NCI-H510A treated with DMSO at 0.1 percent for 48 hours (cell line): ENCODE measurements at regions not wholly inside any gene's neighbourhood (a gene's known extent, or its start where the extent isn't known, plus 50 kb on each side); places are given as distances from the start of the nearest gene placed in this dataset.

Experiments
- DNase-seq: peaks from one replicate; lab custom pipeline; 2025; lab: John Stamatoyannopoulos, UW

DNA sequence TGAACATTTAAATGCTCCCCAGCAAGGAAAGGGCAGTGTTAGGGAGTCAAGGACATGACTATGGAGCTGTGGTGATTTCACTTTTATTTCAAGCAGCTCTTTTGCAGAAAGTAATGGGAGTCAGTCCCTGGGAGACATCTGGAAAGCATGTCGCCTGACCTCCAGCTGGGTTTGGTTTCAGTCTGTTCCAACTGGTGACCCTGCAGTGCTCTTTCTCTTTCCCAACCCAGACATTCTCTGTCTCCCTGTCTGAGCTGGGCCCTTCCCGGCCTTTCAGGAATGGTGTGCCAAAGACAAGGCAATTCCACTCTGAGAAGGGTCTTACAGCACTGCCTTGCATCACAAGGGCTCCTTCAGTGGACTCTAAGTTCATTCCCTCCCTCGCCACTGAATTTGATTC is 323.2 kb downstream of the OSR1 start:
- DNase-seq, result no peak

DNA sequence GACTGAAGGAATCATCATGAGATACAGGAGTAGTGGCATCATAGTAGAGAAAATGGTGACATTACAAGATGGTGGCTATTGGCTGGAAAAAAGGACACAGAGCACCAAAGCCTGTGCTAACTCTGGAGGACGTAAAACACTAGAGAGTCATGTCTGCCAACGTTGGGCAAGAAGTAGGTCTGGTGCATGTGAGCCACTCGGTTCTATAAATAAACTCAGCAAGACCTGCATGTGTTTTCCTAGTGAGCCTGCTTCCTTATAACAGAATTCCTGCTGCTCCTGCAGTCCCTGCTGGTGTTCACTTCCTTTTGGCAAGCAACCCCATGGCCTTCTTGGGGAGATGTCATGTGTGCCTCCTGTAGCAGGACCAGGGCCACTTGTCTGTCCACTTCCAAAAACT is 325.2 kb downstream of the OSR1 start:
- DNase-seq, result no peak

DNA sequence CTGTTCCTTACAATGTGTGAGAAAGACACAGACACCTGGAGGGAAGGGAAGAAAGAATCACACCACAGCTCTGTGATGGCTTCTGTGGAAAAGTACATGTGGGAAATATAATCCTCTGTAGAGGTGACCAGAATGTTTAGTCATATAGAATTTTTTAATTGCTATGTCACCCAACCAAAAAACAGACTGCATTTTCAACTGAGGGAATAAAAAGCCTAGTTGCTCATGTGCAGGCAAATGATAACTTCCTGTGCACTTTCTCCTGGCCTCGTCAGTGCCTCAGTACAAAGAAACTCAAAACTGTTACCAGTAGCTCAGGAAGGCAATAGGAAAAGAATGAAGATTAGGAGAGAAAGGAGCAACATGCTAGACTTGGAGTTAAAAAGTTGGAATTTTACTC is 326.8 kb downstream of the OSR1 start:
- DNase-seq, result no peak

DNA sequence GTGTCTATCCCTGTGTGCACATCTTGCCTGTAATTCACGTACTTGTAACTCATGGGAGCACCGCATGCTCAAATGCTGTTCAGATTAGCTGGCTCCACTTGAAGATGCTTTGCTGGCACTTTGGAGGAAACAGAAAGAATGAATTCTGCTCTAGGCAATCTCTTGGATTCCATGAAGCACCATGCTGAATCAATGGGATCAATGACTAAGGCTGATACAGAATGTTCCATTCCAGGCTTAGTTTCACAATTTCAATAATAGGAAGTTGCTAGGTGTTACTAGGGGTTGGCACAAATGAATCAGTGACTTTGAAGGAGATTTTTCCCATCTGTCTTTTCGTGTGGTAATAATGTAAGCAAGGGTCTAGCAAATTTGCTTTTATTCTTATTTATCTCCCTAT is 328.8 kb downstream of the OSR1 start:
- DNase-seq, result no peak

DNA sequence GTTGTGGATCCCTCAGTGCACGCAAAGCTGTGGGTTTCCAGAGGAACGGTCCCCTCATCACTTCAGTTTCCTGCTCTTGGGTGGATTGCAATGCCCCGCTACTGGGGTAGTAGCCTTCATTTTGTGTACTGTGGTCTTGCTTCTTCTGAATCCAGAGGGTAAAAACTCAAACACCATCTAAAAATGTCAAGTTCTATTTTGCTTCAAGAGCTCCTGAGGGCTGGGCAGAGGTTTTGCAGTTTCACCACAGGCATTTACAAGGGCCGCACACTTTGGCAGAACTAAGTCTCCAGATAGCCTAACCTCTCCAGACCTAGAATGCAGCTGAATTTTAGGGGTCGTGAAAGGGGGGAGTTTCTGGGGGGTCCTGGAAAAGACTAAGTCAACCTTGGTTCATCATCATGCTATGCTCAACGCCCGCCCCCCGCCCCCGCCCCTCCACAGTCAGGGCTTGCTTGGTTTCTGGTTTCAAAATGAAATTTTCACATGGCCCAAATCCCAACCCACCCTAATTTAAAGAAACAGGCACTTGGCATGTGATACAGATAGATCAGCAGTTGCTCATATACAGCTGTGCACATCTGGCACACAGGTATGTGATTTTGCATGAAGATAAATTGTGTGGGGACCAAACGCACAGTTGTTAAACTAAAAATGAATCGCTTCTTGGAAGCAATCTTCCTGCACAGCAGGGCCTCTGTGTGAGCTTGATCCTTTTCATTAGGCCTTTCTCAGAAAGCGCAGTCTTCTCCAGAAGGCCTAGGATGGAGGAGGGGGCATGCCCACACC is 329.6 kb downstream of the OSR1 start:
- no peak for DNase-seq

DNA sequence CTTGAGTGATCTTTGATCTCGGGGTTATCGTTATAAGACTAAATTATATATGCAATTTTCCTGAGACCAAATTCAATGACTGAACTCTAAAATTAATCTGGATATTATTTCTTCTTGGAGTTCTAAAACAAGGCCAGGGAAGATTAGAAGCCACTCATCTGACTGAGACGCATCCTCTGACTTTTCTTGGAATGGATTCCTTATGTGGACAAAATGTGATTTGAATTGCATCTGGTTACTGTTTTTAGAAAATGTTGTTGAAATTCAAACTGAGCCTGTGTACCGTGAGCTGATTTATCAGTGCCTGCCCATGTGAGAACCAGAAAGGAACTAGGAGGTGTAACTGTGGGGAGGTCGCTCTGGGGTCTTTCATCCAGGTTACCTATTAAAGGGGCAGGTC is 330.8 kb downstream of the OSR1 start:
- no peak for DNase-seq

DNA sequence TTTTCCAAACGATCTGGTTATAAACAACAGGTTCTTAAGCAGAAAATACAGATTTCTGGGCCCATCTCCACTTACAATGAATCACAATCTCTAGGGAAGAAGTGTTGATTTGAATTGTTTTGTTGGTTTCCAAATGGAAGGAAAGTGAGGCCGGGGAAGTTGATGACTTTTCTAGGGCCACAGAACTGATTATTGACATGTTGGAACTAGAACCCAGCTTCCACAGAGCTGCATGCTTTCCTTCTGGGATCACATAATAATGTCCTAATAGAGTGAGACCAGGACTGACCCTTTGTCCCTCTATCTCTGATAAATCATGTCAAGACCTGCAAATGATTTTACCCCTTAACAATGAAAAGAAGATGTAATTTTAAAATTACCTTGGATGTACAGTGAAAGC is 332.2 kb downstream of the OSR1 start:
- no peak for DNase-seq

DNA sequence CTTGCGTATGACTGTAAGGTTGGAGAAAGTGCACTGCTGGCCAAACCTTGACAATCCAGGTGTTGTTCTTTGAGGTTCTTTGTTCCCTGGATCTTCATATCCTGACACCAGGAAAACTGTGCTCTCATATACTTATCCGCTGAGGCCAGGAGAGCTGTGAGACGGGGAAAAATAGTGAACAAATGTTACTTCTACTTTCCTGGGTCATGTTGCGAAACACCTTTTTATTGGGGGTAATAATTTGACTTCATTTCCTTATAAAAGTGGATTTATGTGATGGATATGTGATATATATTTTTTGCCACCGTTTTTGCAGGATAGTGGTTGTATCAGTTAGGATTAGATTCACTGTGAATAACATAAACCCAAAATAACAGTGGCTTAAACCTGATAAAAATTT is 336.1 kb downstream of the OSR1 start:
- DNase-seq, result no peak

DNA sequence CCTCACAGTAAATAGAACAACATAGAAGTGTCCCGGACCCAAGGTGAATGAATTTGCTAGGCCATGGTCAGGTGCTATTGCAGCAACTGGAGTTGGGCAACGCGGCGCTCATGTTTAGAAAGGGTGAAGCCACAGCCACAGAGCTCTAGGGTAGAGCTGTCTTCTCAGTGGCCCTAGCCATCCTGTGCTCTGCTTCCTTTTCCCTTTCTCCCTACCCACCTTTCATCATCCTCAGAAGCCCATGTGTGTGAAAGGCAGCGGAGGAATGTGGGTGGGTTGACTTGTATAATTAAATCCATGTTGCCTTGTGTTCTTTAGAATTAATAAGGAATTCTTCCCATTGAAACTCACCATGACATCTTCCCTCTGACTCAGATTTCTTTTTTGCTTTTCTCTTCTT is 336.7 kb downstream of the OSR1 start:
- no peak for DNase-seq

DNA sequence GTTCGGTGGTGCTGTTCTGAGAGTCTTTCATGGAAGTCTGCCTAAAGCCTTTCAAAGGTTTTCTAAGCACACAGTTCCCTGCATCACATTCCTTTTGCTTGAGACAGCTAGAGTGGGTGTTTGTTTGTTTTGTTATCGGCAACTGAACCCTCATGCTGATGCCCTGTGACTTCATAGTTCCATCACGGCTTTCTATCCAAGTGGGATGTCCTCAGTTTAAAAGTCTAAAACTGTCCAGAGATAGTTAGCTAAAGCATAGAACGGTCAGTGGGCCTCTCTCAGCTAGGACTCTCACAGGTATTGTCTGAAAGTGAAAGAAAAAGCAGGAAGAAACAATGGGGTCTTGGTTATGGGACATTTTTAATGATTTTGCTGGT is 337.3 kb downstream of the OSR1 start:
- no peak for DNase-seq

DNA sequence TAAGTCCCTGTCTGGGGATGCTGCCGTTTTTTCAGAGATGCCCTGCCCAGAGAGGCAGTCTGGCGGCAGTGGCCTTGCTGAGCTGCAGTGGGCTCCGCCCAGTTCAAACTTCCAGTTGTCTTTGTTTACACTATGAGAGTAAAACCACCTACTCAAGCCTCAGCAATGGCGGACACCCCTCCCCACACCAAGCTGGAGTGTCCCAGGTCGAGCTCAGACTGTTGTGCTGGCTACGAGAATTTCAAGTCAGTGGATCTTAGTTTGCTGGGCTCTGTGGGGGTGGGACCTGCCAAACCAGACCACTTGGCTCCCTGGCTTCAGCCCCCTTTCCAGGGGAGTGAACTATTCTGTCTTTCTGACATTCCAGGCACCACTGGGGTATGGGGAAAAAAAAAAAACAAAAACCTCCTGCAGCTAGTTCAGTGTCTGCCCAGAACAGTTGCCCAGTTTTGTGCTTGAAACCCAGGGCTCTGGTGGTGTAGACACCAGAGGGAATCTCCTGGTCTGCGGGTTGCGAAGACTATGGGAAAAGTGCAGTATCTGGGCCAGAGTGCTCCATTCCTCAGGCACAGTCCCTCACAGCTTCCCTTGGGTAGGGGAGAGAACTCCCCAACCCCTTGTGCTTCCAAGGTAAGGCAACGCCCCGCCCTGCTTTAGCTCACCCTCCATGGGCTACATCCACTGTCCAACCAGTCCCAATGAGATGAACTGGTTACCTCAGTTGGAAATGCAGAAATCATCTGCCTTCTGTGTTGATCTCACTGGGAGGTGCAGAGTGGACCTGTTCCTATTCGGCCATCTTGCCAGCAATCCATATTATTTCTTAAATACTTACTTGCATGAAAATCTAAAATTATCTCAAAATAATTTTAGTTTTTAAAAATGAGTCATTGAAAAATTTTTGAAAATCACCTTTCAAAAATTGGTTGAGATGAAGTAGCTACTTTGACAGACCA is 338.0 kb downstream of the OSR1 start:
- no peak for DNase-seq

DNA sequence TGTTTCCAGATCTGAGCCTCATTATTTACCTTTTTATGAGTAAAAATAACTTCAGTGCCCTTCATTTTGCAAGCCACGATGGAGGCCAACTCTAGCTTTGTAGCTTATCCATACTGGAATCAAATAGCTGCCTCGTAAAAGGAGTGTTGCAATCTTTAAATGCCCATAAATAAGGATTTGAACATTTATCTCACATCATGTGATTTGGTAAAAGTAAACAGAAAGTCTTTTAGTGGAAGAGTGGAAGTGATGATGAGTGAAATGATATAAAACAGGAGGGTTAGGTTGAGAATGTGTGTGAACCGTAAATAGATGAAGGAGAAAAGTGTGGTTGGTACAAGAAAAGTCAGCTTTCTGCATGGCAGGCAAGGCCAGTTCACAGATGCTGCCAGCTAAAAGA is 348.9 kb downstream of the OSR1 start:
- DNase-seq, result no peak

DNA sequence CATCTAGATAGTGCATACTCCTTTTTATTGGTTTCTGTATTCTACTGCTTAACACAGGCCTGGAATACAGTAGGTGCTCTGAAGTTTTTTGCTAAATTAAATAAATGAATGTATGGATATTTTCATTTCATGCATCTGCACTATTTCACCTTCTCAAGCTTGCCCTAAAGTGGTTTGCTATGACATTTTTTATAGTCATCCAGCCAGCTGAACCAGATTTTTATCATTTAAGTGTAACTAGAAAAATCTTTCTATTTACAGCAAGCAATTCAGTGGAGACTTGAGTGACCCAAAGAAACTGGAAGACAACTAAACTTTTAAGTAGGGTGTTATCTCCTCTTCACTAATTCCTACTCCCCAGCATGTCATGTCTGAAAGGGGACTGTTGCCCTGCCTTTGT is 354.9 kb downstream of the OSR1 start:
- no peak for DNase-seq

DNA sequence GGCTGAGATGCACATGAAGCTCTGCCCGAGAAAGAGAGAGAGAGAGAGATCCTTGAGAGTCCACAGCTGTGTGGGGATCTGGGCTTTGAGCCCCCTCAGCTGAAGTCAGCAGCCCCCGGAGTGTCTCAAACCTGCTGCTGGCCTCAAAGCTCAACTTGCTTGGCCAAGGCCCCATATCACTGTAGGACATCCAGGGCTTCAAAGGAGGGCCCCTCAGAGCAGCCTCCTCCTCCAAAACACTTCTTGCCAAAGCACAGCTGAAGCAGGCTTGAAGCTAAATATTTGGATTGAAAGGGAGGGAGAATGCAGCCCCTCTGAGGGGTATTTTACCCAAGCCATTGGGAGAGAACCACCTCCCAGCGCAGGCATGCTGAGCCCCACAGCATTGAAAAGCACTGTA is 357.6 kb downstream of the OSR1 start:
- DNase-seq, result no peak

DNA sequence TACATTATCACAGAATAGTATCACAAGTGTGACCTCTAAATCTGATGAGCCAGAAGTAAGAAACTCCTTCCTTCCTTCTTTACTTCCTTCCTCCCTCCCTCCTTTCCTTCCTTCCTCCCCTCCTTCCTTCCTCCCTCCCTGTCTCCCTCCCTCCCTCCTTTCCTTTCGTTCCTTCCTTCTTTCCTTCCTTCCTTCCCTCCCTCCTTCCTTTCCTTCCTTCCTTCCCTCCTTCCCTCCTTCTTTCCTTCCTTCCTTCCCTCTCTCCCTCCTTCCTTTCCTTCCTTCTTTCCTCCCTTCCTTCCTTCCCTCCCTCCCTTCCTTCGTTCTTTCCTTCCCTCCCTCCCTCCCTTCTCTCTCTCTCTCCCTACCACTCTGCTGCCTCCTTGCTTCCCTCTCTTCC is 359.2 kb downstream of the OSR1 start:
- no peak for DNase-seq

DNA sequence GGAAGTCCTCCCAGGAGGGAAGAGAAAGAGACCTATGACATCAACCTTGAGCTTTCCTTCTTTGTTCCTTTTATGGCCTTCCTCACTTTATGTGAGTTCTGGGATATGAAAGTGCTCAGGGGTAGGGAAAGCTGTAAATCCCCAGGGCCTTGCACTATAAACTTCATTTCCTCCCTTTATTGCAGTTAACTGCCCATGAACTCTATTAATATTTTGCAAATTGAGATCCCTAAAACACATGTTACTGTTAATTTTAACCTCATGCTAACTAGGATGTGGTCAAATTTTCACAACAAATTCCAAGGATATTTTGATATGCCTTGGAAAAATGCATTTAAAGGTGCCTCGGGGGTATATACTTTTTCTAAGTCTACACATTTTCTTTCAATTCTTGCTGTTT is 359.9 kb downstream of the OSR1 start:
- no peak for DNase-seq

DNA sequence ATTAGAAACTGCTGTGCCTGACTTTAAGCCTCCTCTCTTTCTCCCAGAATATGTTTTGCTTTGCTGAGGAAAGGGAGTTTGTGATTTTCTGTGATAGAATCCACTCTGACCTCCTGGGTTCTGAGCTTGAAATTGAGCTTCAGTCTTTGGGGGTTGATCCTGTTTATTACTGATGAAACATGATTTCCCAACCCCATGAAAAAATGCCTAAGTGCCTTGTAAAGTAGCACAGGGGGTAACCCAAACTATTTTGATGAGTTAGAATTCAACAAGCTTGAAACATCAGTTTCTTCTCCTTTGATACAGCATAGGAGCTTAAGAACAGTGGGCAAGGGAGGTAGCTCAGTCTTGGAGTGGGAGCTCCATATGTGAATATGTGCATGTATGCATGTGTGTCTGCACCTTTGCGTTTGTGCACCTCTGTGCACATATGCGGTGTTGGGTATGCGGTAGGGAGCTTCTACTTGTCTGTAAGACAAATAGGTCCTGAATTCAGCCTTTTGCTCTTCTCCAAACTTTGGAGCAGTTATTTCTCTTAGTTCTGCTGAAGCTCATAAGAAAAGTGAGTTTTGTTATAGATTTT is 364.6 kb downstream of the OSR1 start:
- no peak for DNase-seq

DNA sequence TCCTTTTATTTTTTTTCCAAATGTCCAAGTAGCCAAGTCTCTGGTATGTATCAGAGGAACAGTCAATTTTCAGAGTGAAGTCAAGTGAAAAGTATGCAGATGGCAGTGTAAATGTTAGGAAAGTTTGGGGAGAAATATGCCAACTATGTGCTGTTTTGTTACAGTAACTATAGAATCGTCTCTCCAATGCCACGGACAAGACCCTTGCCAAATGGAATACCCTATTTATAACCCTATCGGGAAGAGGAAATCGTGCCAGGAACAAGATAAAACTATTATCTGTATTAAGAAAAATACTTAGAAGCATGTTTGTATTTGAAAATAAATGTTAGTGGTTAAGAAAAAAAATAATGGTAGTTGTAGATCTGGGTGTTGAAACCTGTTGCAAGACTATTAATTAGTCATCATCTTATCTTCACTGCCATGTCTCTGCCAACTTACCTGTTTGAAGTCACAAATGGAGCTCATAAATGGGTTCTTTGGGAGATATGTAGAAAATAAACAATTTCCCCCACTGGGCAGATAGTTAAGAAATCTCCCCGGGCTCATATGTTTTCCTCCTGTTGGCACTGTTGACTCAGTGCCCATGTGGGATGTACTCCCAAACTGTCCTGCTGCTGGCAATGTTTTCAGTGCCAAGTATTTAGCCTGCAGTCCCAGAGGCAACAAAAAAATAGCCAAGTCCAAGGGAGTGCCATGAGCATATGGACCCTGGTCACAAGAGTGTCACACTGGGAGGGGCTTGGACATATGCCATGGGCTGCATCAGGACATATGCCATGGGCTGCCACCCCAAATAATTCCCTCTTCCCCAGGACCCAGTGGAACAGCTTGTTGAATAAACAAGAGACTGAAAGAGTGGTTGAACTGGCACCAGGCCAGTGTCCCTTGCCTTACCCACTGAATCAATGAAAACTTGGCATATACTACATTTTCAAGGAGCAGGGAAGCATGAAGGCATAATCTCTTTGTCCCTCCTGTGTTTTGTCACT is 366.9 kb downstream of the OSR1 start:
- peak; percentile 53 for DNase-seq

DNA sequence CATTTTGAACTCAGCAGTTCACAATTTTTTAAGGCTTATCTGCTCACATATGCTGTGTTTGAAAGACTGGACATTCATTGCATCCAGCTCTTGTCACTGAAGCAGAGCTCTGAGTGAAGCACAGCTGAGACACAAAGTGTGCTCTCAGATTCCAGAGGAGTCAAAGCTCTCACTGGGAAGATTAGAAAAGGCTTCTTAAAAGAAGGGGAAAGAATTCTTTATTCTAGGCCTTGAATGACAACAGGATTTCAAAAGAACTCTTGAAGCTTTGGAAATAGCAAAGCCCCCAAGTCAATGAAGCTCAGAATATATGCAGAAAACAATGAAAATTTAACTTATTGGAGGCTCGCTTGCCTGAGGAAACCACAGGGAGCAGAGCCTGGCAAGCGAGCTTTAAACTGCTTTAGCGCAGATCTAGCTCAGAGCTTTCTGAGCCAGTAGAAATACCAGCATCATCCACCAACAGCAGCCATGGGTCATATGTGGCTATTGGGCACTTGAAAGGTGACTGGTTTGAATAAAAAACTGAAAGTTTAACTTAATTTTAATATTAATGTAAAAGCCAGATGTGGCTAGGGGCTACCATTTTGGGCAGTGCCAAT is 369.7 kb downstream of the OSR1 start:
- DNase-seq, result no peak

DNA sequence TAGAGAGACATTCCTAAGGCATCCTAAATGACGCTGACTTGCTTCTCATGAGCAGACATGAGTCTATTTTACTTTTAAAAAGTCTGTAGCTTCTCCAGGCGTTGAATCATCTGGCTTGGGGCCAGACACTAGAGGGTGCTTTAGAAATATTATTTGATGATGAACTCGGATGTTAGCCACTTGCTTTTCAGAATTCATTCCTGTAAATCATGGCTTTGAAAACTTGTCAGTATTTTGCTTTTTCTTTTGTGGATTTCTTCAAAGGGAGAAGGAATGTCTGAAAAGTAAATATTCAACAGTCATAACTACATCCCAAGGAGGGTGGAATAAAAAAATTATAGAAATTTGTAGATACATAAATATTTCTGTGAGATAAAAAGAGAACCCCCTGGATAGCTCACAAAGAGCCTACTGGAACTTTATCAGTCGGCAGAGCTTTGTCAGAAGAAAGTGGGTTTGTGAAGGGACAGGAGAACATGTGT is 370.8 kb downstream of the OSR1 start:
- DNase-seq, result peak; percentile 67

DNA sequence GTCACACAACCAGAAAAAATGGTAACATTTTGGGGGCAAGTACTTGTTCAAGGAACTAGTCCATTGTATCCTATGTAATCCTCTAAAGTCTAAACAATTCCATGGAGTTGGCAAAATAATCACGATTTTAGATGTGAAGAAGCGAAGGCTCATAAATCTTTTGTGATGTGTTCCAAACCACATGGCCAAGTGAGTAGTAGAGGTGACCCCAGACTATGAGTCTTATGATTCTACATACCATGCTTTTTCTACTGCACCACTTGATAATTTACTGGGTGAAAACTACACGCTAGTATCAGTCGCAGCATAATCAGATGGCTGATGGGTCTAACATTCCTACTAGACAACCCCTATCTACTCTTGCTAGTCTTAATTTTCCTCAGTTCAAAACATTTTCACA is 371.4 kb downstream of the OSR1 start:
- DNase-seq, result no peak
